ENCODE measurements at regions not wholly inside any gene's neighbourhood (a gene's known extent, or its start where the extent isn't known, plus 50 kb on each side); places are given as distances from the start of the nearest gene placed in this dataset.

DNA sequence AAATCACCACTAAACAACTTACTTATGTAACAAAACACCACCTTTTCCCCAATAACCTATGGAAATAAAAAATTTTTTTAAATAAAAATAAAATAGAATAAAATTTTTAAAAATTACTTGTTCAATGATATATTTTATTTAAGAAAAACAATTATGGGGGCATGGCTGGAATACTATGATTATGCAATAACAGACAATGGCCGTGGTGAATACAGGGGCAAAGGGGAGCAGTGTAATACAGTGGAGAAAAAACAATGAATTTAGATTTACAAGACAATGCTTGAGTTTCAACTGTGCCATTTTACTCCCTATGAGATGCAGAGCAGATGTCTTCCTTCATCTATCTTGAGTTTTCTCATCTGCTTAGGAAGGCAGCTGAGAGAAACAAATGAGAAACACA lies 72.9 kb downstream of the BLTP3B start:
- TF ChIP-seq POLR2A (IDR thresholded peaks at IDR 0.05; ENCODE audit: control extremely low read depth in 1 of 2, low read depth in 2 of 2, low read length in 2 of 2) (no peak), CREB1 (IDR thresholded peaks at IDR 0.05) (no peak), JUND (IDR thresholded peaks at IDR 0.05; ENCODE audit: low read length) (no peak), SIN3A (conservative IDR thresholded peaks at IDR 0.05 in 1 of 2, IDR thresholded peaks at IDR 0.05 in 1 of 2; ENCODE audit: low read depth in 1 of 2, low read length in 2 of 2) (no peak), SP1 (IDR thresholded peaks at IDR 0.05; ENCODE audit: low read depth, low read length) (no peak), RAD21 (IDR thresholded peaks at IDR 0.05 in 1 of 2, conservative IDR thresholded peaks at IDR 0.05 in 1 of 2; ENCODE audit: low read depth in 2 of 2, low read length in 2 of 2) (no peak)
- TF ChIP-seq, protein P1, sequence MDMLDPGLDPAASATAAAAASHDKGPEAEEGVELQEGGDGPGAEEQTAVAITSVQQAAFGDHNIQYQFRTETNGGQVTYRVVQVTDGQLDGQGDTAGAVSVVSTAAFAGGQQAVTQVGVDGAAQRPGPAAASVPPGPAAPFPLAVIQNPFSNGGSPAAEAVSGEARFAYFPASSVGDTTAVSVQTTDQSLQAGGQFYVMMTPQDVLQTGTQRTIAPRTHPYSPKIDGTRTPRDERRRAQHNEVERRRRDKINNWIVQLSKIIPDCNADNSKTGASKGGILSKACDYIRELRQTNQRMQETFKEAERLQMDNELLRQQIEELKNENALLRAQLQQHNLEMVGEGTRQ (IDR thresholded peaks at IDR 0.05; ENCODE audit: low read length): no peak
- TF ChIP-seq, protein P2, sequence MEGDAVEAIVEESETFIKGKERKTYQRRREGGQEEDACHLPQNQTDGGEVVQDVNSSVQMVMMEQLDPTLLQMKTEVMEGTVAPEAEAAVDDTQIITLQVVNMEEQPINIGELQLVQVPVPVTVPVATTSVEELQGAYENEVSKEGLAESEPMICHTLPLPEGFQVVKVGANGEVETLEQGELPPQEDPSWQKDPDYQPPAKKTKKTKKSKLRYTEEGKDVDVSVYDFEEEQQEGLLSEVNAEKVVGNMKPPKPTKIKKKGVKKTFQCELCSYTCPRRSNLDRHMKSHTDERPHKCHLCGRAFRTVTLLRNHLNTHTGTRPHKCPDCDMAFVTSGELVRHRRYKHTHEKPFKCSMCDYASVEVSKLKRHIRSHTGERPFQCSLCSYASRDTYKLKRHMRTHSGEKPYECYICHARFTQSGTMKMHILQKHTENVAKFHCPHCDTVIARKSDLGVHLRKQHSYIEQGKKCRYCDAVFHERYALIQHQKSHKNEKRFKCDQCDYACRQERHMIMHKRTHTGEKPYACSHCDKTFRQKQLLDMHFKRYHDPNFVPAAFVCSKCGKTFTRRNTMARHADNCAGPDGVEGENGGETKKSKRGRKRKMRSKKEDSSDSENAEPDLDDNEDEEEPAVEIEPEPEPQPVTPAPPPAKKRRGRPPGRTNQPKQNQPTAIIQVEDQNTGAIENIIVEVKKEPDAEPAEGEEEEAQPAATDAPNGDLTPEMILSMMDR (IDR thresholded peaks at IDR 0.05; ENCODE audit: control extremely low read depth in 1 of 3, insufficient read depth in 1 of 3, low read depth in 1 of 3, low read length in 3 of 3): no peak
